ENCODE measurements at regions not wholly inside any gene's neighbourhood (a gene's known extent, or its start where the extent isn't known, plus 50 kb on each side); places are given as distances from the start of the nearest gene placed in this dataset.

- no peak overlapping the region for H3K27ac ChIP-seq
- TF ChIP-seq ZFX (IDR thresholded peaks at IDR 0.05): no peak
- TF ChIP-seq CTCF (conservative IDR thresholded peaks at IDR 0.05): no peak
Measured at GRCh38 chr10:130479146-130479545, 343.0 kb downstream of the GLRX3 start.

GRCh38 chr10:130479926-130480325 is 343.7 kb downstream of the GLRX3 start:
- TF ChIP-seq CTCF (conservative IDR thresholded peaks at IDR 0.05): no peak
- no peak for TF ChIP-seq ZFX (IDR thresholded peaks at IDR 0.05)
- H3K27ac ChIP-seq: no peak overlapping the region

GRCh38 chr10:130480491-130480890 is 344.3 kb downstream of the GLRX3 start:
- no peak overlapping the region for H3K27ac ChIP-seq

GRCh38 chr10:130481076-130481930 is 345.1 kb downstream of the GLRX3 start:
- TF ChIP-seq ZFX (IDR thresholded peaks at IDR 0.05) (no peak), CTCF (conservative IDR thresholded peaks at IDR 0.05) (no peak)

More at GRCh38 chr10:130480491-130480890, 344.3 kb downstream of the GLRX3 start:
- TF ChIP-seq ZFX (IDR thresholded peaks at IDR 0.05) (no peak), CTCF (conservative IDR thresholded peaks at IDR 0.05) (no peak)

GRCh38 chr10:130481936-130482335 is 345.7 kb downstream of the GLRX3 start:
- TF ChIP-seq CTCF (conservative IDR thresholded peaks at IDR 0.05) (no peak), ZFX (IDR thresholded peaks at IDR 0.05) (no peak)
- no peak overlapping the region for H3K27ac ChIP-seq

More at GRCh38 chr10:130481076-130481930, 345.1 kb downstream of the GLRX3 start:
- no peak overlapping the region for H3K27ac ChIP-seq

DNA sequence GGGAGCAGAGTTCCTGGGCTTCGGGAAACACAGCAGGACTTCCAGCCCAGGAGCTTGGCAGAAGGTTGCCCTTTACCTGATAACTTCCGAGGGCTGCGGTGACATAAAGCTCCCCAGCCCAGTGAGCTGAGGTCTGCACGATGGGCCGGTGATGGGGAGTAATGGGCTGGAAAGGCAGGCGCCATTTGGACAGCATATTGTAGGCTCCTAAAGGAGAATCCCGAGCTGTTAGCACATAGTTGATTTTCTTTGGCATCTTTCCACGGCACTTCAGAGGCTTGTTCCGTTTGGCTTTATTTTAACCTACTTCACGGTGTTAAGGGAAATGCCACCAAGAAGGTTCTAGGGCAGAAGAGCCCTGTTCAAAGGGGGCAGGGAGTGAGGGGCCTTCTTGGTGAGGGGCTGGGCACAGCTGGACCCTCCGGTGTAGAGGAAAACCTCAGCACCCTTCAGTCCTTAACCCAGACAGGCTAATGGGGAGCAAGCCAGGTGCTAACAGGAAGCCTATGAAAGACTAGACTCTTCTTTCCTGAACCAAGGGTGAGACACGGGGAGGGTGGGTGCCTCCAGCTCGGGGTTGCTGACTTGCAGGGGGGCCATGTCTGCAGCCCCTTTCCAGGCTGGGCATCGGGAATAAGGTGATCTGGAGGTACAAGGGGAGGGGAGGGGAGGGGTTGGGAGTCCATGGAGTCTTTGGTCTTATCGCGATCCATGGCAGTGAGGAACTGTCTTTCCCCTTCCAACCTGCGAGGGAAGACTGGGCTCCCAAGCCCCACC is 347.7 kb downstream of the GLRX3 start:
- no peak overlapping the region for H3K27ac ChIP-seq
- no peak for TF ChIP-seq ZFX (IDR thresholded peaks at IDR 0.05)
- TF ChIP-seq CTCF (conservative IDR thresholded peaks at IDR 0.05): no peak
